GM21723 (cell line): ENCODE measurements at regions not wholly inside any gene's neighbourhood (a gene's known extent, or its start where the extent isn't known, plus 50 kb on each side); places are given as distances from the start of the nearest gene placed in this dataset.

Experiments
- ATAC-seq: cut with Tn5 transposase; IDR thresholded peaks from one replicate; pipeline ENCODE4 v1.9.1; 2021; ENCODE audit warnings: mild to moderate bottlenecking, moderate library complexity; ENCODE audit not compliant: unreplicated experiment

GRCh38 chr9:36728651-36729520, 156.2 kb downstream of the MELK start:
- ATAC-seq, result peak; percentile 69

- no peak for ATAC-seq
These were observed 157.2 kb downstream of the MELK start for GRCh38 chr9:36729906-36730305.

GRCh38 chr9:36730414-36730813, 157.7 kb downstream of the MELK start:
- ATAC-seq, result no peak

GRCh38 chr9:36731068-36731956, 158.6 kb downstream of the MELK start:
- no peak for ATAC-seq

GRCh38 chr9:36734737-36735136, 162.0 kb downstream of the MELK start:
- no peak for ATAC-seq

- ATAC-seq, result no peak
These were observed 164.0 kb downstream of the MELK start for GRCh38 chr9:36736648-36737047.

- ATAC-seq, result no peak
These were observed 165.8 kb downstream of the MELK start for GRCh38 chr9:36738318-36738976.

GRCh38 chr9:36739373-36740116, 166.8 kb downstream of the MELK start:
- no peak for ATAC-seq

GRCh38 chr9:36742264-36742663, 169.6 kb downstream of the MELK start:
- ATAC-seq, result no peak

- no peak for ATAC-seq
These were observed 172.0 kb downstream of the MELK start for GRCh38 chr9:36744678-36745077.

GRCh38 chr9:36745977-36746376, 173.3 kb downstream of the MELK start:
- ATAC-seq, result no peak

GRCh38 chr9:36746415-36746814, 173.7 kb downstream of the MELK start:
- no peak for ATAC-seq

- ATAC-seq, result no peak
These were observed 175.7 kb downstream of the MELK start for GRCh38 chr9:36748322-36748899.

GRCh38 chr9:36749461-36749860, 176.8 kb downstream of the MELK start:
- no peak for ATAC-seq

- ATAC-seq, result no peak
These were observed 177.9 kb downstream of the MELK start for GRCh38 chr9:36750630-36751029.

- ATAC-seq, result no peak
These were observed 182.3 kb downstream of the MELK start for GRCh38 chr9:36755019-36755418.

- no peak for ATAC-seq
These were observed 186.4 kb downstream of the MELK start for GRCh38 chr9:36759141-36759540.

GRCh38 chr9:36759976-36760375, 187.3 kb downstream of the MELK start:
- ATAC-seq, result no peak

GRCh38 chr9:36760667-36761420, 188.1 kb downstream of the MELK start:
- ATAC-seq, result no peak

GRCh38 chr9:36762958-36763357, 190.3 kb downstream of the MELK start:
- ATAC-seq, result no peak
